Epithelial cell of prostate (primary cell): ENCODE measurements at regions not wholly inside any gene's neighbourhood (a gene's known extent, or its start where the extent isn't known, plus 50 kb on each side); places are given as distances from the start of the nearest gene placed in this dataset.
"Not testable (repeated sequence)": the region's sequence is repeated elsewhere in the genome, so short reads cannot be mapped to it uniquely, and the experiment has no call there.

ENCODE experiments used
- DNase-seq: peaks from one replicate; pipeline ENCODE4 v3.0.0-alpha.2; 2011; ENCODE audit warnings: low read depth, low spot score
- H3K27ac ChIP-seq: fragments of 450-650 bp; 2 replicates; pipeline ENCODE4 v1.5.1; 2017; ENCODE audit warnings: mild to moderate bottlenecking

DNA sequence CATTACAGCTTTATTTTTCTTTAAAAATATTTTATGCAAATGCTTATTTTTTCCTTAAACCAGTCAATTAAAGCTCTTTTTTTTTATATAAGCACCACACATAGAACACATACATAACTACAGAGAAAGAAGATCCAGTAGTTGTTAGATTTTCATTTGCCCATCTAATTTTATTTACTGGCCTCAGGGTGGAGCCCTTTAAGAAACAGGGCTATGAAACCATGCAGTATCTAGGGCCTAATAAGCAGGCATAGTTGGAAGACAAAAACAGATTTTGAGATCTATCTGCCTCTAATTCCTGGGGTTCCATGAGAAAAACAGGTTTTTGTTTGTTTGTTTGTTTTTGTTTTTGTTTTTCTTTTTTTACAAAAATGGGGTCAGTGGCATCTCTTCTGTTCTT, 120.6 kb downstream of the BCHE start:
- no peak for DNase-seq

DNA sequence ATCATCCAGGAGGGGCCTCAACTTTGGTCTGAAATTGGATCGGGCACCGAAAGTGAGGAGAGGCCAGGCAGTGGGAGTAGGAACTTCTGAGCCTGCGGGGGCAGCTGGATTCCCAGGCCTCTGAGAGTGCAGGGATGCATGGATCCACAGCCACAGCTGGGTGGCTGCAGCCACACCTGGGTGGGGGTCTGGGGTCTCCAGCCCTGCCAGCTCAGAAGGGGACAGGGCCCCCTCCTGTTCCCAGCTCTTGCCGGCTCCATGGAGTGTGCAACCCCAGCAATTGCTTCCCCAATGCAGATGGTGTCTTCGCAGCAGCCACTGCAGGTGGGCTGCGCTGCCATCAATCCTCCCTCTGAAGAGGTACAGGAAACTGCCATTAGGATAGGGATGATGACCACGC, 123.7 kb downstream of the BCHE start:
- DNase-seq, result no peak
- no peak overlapping the region for H3K27ac ChIP-seq

More for the DNA sequence above, 120.6 kb downstream of the BCHE start:
- no peak overlapping the region for H3K27ac ChIP-seq

DNA sequence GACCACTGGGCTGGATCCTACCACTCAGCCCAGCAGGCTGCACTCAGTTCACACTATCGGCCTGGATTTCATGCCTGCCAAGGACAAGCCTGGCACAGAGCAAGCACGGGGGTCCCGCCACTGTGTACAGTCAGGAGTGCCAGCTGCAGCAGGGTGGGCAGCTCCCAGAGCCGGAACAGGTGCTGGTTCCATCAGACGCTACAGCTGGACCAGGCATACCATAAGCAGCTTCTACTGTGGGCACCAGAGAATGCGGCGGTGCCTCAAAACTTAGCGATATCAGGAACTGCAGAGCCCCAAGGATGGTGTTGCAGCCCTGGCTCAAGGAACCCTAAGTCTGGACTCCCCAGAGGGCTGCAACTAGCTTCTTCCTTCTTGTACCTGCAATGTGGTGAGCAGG, 124.8 kb downstream of the BCHE start:
- no peak for DNase-seq

DNA sequence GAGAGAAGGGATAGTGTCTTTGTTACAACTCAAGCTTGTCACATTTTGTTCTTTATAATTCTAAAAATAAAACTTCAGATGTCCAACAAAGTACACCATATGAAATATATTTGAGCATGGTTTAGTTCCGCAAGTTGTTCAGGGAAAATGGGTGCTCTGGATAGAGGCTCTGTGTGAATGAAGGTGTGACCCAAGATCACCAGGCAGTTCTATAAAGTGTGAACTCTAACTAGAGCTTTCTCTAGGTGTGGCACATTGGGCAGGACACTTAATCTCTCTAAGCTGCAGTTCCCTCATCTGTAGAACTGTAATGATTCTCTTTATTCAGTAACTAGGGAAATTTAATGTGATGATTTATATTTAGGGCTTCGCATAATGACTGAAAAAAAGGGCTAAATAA, 139.3 kb downstream of the BCHE start:
- DNase-seq, result no peak
- no peak overlapping the region for H3K27ac ChIP-seq

More for the DNA sequence above, 124.8 kb downstream of the BCHE start:
- no peak overlapping the region for H3K27ac ChIP-seq

DNA sequence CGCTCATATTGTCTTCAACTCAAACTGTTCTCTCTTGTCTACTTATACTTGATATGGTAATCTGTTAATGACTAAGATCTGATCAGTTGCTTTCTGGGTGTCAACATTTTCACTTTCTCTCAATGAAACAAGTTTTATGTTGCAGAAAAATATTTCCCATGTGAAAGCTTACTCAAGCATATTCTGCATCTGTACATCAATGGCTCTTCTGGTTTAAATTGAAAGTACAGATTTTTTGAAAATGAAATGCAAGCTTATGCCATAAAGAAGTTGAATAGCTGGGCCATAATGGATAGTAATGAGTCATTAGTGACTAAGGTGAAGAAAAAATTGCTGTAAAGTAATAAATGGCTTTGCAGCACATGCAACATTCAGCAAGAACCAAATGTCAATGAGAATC, 140.7 kb downstream of the BCHE start:
- H3K27ac ChIP-seq, result no peak overlapping the region
- DNase-seq, result no peak

DNA sequence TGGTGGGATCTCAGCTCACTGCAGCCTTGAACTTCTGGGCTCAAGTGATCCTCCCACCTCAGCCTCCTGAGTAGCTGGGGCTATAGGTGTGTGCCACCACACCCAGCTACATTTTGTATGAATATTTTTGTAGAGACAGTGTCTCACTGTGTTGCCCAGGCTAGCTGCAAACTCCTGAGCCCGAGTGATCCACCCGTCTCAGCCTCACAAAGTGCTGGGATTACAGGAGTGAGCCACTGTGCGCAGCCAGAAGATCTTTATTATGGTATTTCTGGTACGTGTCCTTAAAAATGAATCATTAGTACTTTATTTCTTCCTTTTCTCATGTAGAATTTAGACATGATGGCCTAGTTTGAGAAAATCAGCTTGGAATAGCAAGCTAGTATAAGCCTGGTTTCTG, 153.3 kb downstream of the BCHE start:
- no peak for DNase-seq
- no peak overlapping the region for H3K27ac ChIP-seq

DNA sequence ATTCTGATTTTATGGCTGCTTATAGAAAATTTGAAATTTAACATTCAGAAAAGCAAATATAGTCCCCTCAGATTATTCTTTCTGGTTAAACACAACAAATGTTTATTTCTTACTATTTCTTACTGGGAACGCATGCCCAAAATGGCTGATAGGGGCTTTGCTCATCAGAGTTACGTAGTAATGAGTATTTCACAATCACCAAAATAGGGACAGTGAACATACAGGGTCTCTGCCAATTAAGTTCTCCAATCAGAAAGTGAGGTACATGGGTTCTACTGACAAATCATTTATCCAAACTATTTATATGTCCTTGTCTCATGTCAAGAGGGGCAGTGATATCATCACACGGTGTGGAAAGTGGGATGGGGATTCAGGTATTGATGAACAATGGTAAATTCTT, 154.5 kb downstream of the BCHE start:
- H3K27ac ChIP-seq, result no peak overlapping the region
- no peak for DNase-seq

DNA sequence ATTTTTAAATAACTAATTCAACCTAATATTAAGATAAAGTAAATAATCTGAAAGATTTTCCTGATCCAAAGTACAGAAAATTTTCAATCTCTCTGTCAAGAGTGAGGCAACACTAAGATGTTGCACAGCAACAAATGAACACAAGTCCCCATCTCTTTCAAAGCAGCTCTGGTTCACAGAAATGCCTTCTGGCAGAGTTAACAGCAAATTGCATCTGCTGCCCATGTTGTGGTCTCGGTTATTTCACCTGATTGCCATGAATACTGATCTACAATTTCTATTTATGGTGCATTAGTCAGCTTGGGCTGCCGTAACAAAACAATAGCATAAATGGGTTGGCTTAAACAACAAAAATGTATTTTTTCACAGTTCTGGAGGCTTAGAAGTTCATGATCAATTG, 167.3 kb downstream of the BCHE start:
- DNase-seq, result no peak
- no peak overlapping the region for H3K27ac ChIP-seq

DNA sequence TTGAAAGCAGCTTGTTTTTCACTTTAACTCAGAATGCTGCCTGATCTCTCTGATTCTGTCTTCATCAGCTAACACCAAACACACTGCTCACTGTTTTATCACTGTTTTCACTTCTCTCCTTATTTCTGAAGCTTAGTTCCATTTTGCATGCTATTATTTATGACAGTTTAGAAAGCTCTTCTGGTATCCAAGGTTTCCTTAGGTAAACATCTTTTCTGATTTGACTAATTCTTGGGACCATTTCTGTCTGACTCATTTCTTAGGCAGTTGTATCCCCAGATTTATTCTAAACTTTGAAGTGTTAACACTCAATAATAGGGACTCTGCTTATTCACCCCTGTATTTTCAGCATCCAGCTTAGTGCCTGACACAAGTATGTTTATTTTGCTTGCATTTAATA, 167.7 kb downstream of the BCHE start:
- H3K27ac ChIP-seq, result no peak overlapping the region
- DNase-seq, result no peak

DNA sequence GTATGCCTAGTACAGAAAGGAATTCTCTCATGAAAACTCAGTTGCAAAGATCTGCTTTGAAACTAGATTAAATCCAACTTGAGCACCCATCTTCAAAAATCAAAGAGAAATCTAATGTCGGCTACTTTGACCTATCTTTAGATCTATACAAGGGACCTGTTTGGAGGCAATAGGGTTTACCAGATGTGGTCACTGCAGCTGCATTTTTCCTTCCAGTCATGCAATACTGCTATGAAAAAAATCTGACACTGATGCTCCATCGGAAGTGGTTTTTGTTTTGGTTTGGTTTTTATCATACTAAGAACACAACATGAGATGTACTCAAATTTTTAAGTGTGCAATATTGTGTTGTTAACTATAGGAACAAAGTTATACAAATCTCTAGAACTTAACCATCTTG, 169.5 kb downstream of the BCHE start:
- DNase-seq, result no peak

DNA sequence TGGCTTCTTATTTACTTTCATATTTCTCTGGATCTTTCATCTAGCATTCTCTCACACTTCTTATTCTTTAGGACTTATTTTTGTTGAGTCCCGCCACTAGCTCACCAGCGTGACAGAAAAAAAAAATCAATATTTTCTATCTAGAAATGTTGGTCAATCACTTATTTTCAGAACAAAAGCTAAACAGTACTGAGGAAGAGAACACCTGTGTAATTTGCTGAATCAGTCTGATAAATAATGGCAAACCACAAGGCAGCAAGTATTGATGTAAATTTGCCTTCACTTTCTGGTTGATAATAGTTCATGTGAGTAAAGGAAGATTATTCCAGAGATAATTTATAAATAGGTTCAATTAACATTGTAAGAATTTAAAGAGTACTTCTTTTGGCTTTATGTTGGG, 179.2 kb downstream of the BCHE start:
- DNase-seq, result no peak

More for the DNA sequence above, 169.5 kb downstream of the BCHE start:
- H3K27ac ChIP-seq, result no peak overlapping the region

DNA sequence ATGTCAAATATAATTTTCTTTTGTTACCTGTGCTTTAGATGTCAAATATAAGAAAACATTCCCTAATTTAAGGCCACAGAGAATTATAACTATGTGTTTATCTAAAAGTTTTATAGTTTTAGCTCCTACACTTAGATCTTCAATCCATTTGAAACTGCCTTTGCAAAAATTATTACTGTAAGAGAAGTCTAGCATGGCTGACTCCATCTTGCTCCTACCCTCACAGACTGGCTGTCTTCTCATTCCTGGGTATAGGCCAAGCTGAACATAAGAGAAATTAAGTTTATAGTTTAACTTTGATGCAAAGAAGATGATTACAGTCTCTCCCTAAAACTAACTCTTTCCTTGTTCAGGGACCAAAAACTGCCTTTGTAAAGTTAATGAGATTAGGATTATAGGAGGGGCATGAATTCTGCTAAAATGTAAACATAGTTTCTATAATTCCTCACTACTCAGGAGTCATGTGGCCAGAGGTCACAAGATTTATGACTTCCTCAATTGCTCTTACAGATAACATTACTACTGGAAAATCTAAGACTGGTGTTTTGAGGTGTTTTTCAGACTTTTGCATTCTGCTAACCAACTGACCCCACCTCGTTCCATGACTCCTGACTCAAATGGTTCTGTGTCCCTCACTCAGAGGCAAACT, 184.0 kb downstream of the BCHE start:
- DNase-seq, result no peak

More for the DNA sequence above, 179.2 kb downstream of the BCHE start:
- no peak overlapping the region for H3K27ac ChIP-seq

DNA sequence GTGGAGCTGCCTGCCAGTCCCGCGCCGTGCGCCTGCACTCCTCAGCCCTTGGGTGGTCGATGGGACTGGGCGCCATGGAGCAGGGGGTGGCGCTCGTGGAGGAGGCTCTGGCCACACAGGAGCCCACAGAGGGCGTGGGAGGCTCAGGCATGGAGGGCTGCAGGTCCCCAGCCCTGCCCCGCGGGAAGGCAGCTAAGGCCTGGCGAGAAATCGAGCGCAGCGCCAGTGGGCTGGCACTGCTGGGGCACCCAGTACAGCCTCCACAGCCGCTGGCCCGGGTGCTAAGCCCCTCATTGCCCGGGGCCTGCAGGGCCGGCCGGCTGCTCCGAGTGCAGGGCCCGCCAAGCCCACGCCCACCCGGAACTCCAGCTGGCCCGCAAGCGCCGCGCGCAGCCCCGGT, 187.9 kb downstream of the BCHE start:
- not testable (repeated sequence) for DNase-seq, H3K27ac ChIP-seq

More for the DNA sequence above, 184.0 kb downstream of the BCHE start:
- H3K27ac ChIP-seq, result no peak overlapping the region

DNA sequence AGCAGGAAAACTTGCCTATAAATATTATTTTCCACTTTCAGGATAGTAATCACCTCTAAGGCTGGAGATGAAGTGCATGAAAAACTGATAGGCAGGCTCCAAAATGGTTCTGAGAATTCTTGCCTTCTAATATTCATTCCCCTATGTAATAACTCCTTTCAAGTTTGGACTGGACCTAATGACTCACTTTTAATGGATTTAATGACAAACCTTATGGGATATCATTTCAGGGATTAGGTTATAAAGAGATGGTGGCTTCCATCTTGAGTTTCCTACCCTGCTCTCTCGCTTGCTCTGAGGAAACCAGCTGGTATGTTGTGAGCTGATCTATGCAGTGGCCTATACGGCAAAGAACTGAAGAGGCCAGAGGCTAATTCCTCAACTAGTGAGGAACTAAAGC, 192.0 kb downstream of the BCHE start:
- no peak for DNase-seq
- H3K27ac ChIP-seq, result no peak overlapping the region

DNA sequence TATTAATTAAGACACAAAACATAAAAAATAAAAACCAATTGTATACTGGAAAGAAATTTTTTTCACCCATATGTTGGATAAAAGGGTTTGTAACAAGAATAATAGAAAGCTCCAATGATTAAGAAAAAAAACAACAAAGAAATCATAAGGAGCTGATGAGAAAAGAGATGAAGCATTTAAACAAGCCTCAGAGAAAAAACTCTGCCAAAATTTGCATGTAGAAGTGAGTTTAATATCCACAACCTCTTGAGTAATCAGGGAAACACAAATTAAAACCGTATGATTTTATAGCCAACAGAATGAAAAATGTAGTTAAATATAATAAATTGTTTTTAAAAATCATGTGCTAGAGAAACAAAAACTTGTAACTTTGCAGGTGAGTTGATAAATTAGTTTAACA, 192.9 kb downstream of the BCHE start:
- no peak overlapping the region for H3K27ac ChIP-seq
- DNase-seq, result no peak

DNA sequence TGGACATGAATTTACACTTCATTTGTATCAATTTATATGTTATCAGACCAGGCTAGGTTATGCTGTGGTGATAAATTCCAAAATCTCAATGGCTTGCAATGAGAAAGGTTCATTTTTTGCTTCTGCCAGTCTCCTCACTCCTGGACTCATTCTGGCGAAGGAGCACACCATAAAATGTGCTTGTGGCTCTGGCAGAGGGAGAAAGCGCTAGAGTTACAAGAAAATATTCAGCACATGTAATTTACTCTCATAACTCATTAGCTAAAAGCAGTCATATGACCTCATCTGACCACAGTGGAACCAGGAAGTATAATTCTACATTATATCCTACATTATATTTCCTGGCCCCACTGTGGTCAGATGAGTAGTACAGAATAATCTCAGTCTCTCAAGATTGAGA, 193.8 kb downstream of the BCHE start:
- peak overlapping the region; percentile 60 for H3K27ac ChIP-seq
- DNase-seq, result peak; percentile 6

DNA sequence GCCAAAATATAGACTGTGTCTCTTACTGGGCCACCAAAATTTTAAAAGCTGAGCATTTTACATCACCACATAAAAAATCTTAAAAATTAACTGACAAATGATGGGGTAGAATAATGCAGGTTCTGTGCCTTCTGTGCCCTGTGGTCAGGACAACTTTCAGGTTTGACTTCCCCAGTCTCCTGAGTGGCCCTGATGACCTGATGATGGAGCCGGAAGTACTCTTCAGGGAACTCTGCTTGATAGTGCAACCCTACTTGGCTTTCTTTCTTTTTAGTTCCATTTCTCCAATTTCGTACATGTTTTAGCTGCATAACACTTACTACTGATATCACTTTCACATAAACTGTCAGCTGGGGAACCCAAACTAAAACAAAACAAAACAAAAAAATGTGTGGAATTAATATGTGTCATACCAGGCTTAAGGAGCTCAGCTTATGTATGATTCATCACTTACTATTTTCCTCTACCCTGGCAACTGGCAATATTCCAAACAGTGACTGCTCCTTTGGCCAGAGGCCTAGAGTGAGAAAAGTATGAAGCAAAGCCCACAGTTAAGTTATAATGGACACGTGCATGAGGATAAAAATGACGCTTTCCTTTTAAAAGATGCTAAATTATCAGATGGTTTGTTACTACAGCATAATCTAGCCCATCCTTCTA, 194.3 kb downstream of the BCHE start:
- DNase-seq, result peak; percentile 87
- peak overlapping the region; percentile 60 for H3K27ac ChIP-seq

DNA sequence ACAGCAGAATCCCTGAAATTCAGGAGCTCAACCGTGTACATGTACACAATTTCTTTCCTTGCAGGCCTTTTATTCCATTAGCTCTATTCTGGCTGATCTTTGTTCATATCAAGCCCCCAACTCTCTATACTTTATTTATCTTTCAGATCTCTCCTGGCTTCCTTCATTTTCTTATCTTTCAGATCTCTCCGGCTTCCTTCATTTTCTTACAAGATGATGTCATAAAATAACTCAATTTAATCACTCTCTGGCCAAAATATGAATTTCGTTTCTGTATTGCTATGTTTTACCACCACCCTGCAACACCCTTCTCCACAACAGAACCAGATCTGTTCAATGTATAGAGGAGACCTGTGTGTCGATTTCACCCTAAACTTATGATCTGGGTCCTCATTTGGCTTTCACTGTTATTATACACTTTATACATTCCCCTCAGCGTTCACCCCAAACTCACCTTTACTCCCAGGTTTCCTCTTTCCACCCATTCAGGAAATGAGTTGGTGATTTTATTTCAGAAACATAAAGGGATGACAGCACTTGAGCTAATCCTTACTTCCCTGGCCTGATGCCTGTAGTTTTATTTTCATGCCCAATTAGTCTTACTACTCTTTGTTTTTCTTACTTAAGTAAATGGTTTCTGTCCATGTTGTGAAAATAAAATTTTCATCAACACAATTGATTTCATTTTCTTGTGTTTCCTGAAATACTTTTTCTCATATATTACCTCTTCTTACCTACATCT, 195.5 kb downstream of the BCHE start:
- no peak for DNase-seq
- H3K27ac ChIP-seq, result no peak overlapping the region

DNA sequence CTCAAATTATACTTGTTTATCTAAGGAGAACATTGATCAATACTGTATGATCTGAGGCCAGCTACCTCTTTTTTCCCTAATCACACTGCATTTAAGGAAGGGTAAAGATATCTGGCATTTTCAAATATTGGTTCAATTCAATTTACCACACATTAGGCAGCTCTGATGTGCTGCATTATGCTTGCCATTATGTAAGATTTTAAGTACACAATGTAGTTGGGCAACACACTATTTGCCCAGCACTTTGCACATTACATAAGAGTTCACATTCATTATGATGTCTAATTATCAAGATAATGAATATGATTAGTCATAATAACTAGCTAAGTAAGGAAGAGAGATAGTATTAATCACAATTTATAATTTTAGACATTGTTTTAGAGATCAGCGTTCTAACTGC, 196.3 kb downstream of the BCHE start:
- no peak overlapping the region for H3K27ac ChIP-seq
- DNase-seq, result no peak

DNA sequence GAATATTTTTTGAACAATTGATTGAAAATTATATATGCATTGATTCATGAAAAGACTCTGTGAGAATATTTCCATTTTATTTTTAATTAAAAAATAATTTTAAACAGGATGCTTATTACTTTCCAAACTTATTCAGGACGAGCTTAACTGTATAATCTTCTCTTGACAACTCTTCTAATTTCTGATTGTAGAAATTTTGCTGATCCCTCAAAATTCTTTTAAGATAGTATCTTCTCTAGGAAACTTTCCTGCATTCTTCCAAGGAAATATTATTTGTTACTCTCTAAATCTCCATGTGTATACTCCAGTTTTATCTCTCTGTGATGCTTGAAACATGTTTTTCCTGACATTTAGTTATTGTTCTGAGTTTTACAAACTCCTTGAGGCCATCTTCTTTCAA, 197.2 kb downstream of the BCHE start:
- DNase-seq, result no peak
- H3K27ac ChIP-seq, result no peak overlapping the region

DNA sequence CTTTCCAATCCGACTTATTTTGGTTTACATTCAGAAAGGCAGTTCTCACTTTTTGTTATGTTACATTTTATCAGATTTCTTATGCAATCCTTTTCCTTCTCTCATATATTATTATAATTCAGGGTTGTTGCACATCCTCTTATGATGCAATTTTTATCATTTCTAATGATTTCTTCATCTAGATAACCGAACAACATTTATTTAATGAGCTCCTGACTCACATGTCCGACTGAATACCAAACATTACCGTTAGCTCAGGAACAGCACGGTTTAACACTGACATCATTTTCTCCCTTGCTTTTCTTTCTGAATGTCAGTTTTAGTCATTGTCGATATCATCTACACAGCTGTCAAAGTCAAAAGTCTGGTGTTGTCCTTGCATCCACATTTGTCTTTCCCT, 199.2 kb downstream of the BCHE start:
- DNase-seq, result no peak
- H3K27ac ChIP-seq, result no peak overlapping the region

DNA sequence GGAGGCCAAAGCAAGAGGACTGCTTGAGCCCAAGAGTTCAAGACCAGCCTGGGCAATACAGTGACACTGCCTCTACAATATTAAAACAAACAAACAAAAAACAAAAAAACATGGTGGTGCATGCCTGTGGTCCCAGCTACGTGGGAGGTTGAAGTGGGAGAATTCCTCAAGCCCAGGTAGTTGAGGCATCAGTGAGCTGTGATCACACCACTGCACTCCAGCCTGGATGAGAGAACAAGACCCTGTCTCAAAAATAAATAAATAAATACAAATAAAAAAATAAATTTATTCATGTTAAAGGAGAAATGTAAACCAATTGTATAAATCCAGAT, 200.6 kb downstream of the BCHE start:
- no peak overlapping the region for H3K27ac ChIP-seq
- DNase-seq, result no peak
